NT2/D1 (cell line): ENCODE measurements at regions not wholly inside any gene's neighbourhood (a gene's known extent, or its start where the extent isn't known, plus 50 kb on each side); places are given as distances from the start of the nearest gene placed in this dataset.

Source experiments
- SUZ12 ChIP-seq: IDR thresholded peaks from 2 replicates; pipeline ENCODE4 v1.6.1; 2011; ENCODE audit not compliant: insufficient read length, insufficient read depth; ENCODE audit errors: extremely low read depth
- YY1 ChIP-seq: IDR thresholded peaks from 2 replicates; pipeline ENCODE4 v1.6.1; 2011; ENCODE audit not compliant: insufficient read length, insufficient read depth

DNA sequence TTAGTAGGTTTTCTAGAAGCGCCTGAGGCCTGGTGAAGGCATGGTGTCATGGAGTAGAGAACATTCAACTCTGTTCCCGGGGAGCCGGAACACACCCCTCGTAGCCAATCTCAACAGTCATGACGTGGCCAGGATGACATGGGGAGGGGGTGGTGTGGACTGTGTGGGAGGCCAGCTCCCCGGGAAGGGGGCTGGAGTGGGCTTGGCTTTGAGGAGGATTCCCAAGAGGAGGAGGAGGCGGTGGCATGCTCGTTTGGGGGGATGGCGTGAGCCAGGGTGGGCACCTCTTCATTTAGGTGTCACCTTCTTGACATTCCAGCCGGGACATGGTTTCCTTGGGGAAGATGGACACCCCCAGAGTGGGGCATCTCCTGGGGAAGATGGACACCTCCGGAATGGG lies 257.5 kb downstream of the SEC14L1 start:
- TF ChIP-seq YY1 (no peak), SUZ12 (no peak)
